Ovary (tissue), 3 donors: ENCODE measurements at regions not wholly inside any gene's neighbourhood (a gene's known extent, or its start where the extent isn't known, plus 50 kb on each side); places are given as distances from the start of the nearest gene placed in this dataset.

Experiments
- CTCF ChIP-seq, 3 donors: fragments of 450-650 bp in 2 of 3; fragments of 200-600 bp in 1 of 3; IDR thresholded peaks; one replicate each; pipeline versions ENCODE4 v1.5.1 to v1.8.0; 2016 to 2022; ENCODE audit warnings: antibody characterized with exemption in 3 of 3, mild to moderate bottlenecking in 1 of 3
- POLR2A ChIP-seq: fragments of 450-650 bp; IDR thresholded peaks from one replicate; pipeline ENCODE4 v1.6.1; 2017; ENCODE audit warnings: antibody characterized with exemption, mild to moderate bottlenecking, moderate library complexity
- donor health status: DM: no; HTN: no; CAD: no.

GRCh38 chr1:196063294-196063693 is 544.9 kb downstream of the KCNT2 start:
- no peak for TF ChIP-seq CTCF (IDR thresholded peaks at IDR 0.05)
- TF ChIP-seq POLR2A = no peak
